Central memory CD8-positive, alpha-beta T cell (primary cell): ENCODE measurements at regions not wholly inside any gene's neighbourhood (a gene's known extent, or its start where the extent isn't known, plus 50 kb on each side); places are given as distances from the start of the nearest gene placed in this dataset.
"Not testable (repeated sequence)": the region's sequence is repeated elsewhere in the genome, so short reads cannot be mapped to it uniquely, and the experiment has no call there.

Experiments used
- ATAC-seq: fragments of 150-1000 bp; cut with Tn5 transposase; replicated peaks from 2 replicates; pipeline ENCODE4 v1.10.0; 2022; ENCODE audit warnings: mild to moderate bottlenecking, moderate FRiP score, moderate number of reproducible peaks; ENCODE audit not compliant: poor library complexity, severe bottlenecking; ENCODE audit errors: extremely low read depth
- DNase-seq, 2 donors: peaks; one replicate each; pipeline ENCODE4 v3.0.0; 2021; ENCODE audit warnings: low spot score in 2 of 2
- H3K27ac Mint-ChIP-seq: one replicate; pipeline ENCODE4 v1.8.0; 2022; ENCODE audit warnings: low read depth, mild to moderate bottlenecking, moderate library complexity, mixed read lengths
- H3K27me3 Mint-ChIP-seq: one replicate; pipeline ENCODE4 v1.8.0; 2022; ENCODE audit warnings: mixed read lengths
- H3K36me3 Mint-ChIP-seq: one replicate; pipeline ENCODE4 v1.8.0; 2022; ENCODE audit warnings: mild to moderate bottlenecking, moderate library complexity, mixed read lengths; ENCODE audit not compliant: insufficient read depth
- H3K4me1 Mint-ChIP-seq: one replicate; pipeline ENCODE4 v1.8.0; 2022; ENCODE audit warnings: mixed read lengths
- H3K4me3 Mint-ChIP-seq: one replicate; pipeline ENCODE4 v1.8.0; 2022; ENCODE audit warnings: mild to moderate bottlenecking, moderate library complexity, mixed read lengths
- H3K9me3 Mint-ChIP-seq: one replicate; pipeline ENCODE4 v1.8.0; 2022; ENCODE audit warnings: mixed read lengths

DNA sequence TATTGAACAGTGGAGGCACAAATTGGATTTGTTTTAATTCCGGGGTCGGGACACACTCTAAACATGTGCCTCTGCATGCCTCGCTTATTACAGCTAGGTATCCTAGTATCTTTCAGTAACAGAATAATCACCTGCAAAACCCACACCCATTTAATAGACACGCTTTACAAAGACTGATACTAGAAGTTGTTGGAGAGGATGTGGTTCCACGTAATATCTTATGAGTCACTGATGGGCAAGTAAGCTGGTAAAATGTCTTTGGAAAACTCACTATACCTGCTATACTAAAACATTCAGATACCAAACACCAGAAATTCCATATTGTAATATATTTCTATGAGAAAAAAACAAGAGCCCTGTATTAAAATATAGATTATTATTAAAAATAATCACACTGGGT lies 84.0 kb downstream of the GGTLC2 start:
- Mint-ChIP-seq H3K27ac (no peak overlapping the region), H3K27me3 (no peaks in the 10 kb centered on the region), H3K4me1 (peaks cover 55% of the 10 kb centered on the region), H3K4me3 (no peak overlapping the region), H3K36me3 (peaks cover 2% of the 10 kb centered on the region), H3K9me3 (peaks cover 6% of the 10 kb centered on the region)
- DNase-seq (no peak), ATAC-seq (peak; percentile 65)

DNA sequence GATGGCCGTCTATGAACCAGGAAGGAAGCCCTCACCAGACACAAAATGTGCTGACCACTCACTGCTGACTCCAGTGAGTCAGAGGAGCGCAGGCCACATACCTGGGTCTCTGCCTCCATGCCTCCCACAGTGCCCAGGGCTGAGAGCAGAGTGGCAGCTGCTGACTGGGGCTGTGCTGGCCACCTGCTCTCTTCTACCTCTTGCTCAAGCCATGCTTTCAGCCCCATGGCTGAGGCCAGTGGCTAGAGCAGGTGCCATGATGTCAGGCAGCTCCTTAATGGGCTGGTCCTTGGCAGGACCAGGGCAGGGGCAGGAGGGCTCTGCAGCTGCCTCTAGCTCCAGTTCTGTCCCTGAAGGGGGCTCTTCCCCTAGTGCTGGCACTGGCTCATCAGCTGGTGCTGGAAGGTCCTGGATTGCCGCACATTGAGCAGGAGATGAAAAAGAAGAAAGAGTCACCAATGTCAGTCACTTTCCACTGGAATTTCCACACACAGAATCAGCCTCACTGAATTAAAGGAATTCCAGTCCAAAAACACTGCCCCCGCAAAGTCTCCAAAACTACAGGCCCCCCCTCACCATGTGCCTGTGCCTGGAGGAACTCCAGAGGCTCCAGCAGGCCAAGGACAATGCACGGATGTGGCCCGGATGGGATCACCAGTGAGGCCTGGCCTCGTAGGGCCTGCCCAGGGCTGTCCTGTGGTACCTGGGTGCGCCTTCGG lies 86.4 kb downstream of the GGTLC2 start:
- H3K9me3 Mint-ChIP-seq, result peaks cover 6% of the 10 kb centered on the region
- H3K27ac Mint-ChIP-seq, result no peak overlapping the region
- no peak overlapping the region for H3K4me3 Mint-ChIP-seq
- no peaks in the 10 kb centered on the region for H3K27me3 Mint-ChIP-seq
- DNase-seq (no peak), ATAC-seq (no peak)
- H3K36me3 Mint-ChIP-seq, result peaks cover 5% of the 10 kb centered on the region
- peaks cover 70% of the 10 kb centered on the region for H3K4me1 Mint-ChIP-seq

DNA sequence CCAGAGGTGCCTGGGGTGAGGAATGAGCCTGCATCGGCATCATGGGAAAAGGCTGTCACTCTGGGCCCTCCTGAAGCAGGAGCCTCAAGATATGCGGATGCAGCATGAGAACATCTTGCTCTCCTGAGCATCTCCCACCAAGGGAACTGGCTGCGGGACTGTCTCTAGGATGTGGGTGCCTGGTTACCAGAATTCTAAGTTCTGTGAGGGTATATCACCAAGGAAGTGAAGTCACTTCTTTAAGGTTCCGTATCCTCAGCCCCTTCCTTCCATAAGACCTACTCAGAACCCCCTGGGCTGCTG lies 86.9 kb downstream of the GGTLC2 start:
- no peak overlapping the region for H3K27ac Mint-ChIP-seq
- no peaks in the 10 kb centered on the region for H3K27me3 Mint-ChIP-seq
- ATAC-seq, result no peak
- no peak overlapping the region for H3K4me3 Mint-ChIP-seq
- peaks cover 5% of the 10 kb centered on the region for H3K36me3 Mint-ChIP-seq
- peaks cover 73% of the 10 kb centered on the region for H3K4me1 Mint-ChIP-seq
- H3K9me3 Mint-ChIP-seq, result peaks cover 6% of the 10 kb centered on the region
- no peak for DNase-seq

DNA sequence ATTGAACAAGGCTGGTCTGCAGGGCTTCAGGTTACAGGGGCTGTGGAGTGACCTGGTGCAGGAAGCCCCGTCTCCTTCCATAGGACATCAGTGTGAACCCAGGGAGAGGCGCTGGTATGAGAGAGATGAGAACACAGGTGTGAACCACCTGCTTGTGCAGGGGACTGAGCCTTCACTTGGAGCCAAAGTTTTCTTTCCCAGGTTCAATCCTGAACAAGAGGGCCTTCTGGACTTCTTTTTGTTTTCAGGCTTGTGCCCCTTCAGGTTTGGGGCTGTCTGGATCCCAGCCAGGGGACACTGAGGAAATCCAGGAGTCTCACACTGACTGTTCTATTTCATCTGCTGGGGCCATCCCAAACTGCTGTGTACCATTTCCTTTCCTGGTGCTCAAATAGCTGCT lies 88.6 kb downstream of the GGTLC2 start:
- Mint-ChIP-seq H3K4me3 (peak overlapping the region; percentile 39), H3K4me1 (peaks cover 73% of the 10 kb centered on the region), H3K27ac (peak overlapping the region; percentile 81)
- not testable (repeated sequence) for DNase-seq, H3K36me3 Mint-ChIP-seq, ATAC-seq, H3K9me3 Mint-ChIP-seq, H3K27me3 Mint-ChIP-seq

DNA sequence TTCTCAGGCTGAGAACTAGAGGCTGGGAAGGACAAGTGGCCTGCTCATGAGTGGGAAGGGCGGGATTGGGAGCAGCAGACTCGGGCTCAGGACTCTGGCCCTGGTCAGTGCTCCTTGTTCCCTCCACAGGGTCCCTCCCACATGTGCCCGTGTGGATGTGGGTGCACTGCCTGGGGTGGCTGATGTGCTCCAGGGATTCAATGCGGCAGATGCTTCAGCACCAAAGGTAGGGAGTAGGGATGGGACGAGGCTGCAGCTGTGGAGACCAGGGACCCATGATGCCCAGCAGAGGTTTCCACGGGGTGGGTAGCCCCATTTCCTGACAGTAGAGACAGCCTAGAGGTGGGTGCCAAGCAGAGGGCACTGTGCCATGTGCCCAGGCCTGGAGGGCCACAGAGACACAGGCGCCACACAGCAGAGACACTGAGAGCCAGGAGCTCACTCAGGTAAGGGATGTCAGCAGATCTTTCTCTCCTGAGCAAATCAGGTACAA lies 89.5 kb downstream of the GGTLC2 start:
- Mint-ChIP-seq H3K4me1 (peaks cover 69% of the 10 kb centered on the region), H3K9me3 (no peaks in the 10 kb centered on the region), H3K36me3 (peaks cover 5% of the 10 kb centered on the region), H3K4me3 (peak overlapping the region; percentile 87), H3K27ac (peak overlapping the region; percentile 93), H3K27me3 (no peaks in the 10 kb centered on the region)
- ATAC-seq, result no peak
- DNase-seq, result no peak

DNA sequence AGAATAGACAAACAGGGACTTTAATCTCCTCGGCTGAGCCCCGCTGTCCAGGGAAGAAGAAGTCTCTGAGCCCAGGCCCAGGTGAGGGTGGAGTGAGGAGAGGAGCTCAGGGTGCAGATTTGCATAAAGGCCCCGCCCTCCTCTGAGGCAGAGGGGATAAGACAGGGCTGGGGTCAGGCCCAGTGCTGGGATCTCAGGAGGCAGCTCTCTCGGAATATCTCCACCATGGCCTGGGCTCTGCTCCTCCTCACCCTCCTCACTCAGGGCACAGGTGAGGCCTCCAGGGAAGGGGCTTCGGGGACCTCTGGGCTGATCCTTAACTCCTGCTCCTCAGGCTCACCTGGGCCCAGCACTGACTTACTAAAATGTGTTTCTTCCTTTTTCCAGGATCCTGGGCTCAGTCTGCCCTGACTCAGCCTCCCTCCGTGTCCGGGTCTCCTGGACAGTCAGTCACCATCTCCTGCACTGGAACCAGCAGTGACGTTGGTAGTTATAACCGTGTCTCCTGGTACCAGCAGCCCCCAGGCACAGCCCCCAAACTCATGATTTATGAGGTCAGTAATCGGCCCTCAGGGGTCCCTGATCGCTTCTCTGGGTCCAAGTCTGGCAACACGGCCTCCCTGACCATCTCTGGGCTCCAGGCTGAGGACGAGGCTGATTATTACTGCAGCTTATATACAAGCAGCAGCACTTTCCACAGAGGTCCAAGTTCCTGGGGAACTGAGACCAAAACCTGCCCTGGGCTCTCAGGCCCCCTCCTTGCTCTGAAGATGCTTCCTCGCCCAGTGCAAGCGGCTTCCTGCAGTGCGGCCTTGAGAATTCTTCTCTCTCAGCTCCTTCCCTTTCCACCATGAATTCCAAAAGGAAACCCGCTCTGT lies 90.2 kb downstream of the GGTLC2 start:
- not testable (repeated sequence) for H3K36me3 Mint-ChIP-seq, DNase-seq, H3K27me3 Mint-ChIP-seq, H3K9me3 Mint-ChIP-seq, ATAC-seq
- Mint-ChIP-seq H3K27ac (peak overlapping the region; percentile 93), H3K4me3 (peak overlapping the region; percentile 87), H3K4me1 (peaks cover 68% of the 10 kb centered on the region)

DNA sequence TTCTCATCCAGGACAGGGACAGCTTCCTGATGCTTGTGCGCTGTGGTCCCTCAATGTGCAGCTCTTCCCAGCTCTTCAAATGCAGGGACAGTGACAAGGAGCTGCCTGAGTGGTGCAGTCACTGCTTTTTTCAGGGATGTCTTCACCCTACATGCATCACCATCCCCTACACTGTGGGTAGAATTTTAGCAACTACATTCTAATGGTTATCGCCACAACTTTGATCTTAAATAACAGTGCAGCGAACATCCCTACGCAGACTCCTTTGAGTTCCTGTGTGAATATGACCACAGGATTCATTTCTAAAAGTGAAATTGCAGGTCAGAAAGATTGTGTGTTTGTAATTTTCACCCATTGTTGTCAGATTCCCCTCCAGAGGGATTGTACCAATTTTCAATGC lies 90.9 kb downstream of the GGTLC2 start:
- H3K9me3 Mint-ChIP-seq, DNase-seq, H3K27me3 Mint-ChIP-seq, H3K36me3 Mint-ChIP-seq: not testable (repeated sequence)
- Mint-ChIP-seq H3K27ac (peak overlapping the region; percentile 93), H3K4me3 (peak overlapping the region; percentile 87), H3K4me1 (peaks cover 67% of the 10 kb centered on the region)
- ATAC-seq, result peak; percentile 86

DNA sequence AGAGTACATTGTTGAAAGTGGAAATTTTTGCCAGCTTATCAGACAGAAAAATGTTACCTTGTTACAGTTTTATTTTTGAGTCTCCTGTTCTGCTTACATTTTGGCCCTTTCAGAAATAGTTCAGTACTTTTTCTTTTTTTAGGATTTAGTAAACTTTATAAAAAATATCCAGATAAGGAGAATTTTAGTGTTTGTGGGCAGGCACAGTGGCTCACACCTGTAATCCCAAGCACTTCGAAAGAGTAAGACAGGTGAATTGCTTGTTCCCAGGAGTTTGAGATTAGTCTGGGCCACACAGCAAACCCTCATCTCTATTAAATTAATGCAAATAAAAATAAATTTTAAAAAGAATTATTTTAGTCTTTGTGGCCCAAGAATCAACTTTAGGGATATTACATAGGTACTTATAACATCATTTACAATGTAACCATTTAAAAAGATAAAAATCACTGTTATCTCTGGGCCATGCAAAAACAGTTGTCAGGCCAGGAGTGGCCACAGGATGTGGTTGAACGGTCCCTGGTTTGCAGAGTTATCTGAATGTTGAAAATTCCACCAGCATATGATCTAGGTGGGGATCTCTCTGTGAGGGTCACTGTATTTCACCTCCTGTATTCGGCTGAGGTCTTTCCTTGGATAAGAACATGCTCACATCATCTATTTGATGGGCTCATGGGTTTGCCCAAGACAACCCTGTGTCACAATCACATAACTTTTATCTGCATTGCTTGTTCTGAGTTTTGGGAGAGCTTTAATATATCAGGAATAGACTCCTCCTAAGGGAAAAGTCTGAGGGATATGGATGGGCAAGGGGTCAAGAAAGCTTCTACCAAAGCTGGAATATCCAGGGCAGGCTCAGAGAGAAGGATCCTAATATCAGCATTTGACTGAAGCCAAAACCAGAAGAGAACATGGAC lies 91.5 kb downstream of the GGTLC2 start:
- Mint-ChIP-seq H3K9me3 (no peaks in the 10 kb centered on the region), H3K27ac (peak overlapping the region; percentile 93), H3K27me3 (no peaks in the 10 kb centered on the region), H3K4me3 (peak overlapping the region; percentile 87), H3K36me3 (peaks cover 3% of the 10 kb centered on the region), H3K4me1 (peaks cover 63% of the 10 kb centered on the region)
- ATAC-seq (no peak), DNase-seq (no peak)

DNA sequence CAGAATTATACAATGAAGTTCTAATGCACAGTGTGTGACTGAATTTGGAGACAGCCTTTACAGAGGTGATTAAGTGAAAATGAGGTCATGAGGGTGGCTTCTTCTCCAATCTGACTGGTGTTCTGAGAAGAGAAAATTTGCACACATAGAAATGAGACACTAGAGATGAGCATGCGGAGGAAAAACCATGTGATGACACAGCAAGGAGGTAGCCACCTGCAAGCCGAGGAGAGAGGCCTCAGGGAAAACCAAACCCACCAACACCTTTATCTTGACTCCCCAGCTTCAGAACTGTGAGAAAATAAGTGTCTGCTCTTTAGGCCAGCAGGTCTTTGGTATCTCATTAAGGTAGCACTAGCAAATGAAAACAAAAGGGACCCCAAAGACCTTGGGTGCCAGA lies 93.2 kb downstream of the GGTLC2 start:
- peak overlapping the region; percentile 49 for H3K27ac Mint-ChIP-seq
- DNase-seq (no peak), ATAC-seq (no peak)
- no peaks in the 10 kb centered on the region for H3K9me3 Mint-ChIP-seq
- peaks cover 3% of the 10 kb centered on the region for H3K36me3 Mint-ChIP-seq
- no peaks in the 10 kb centered on the region for H3K27me3 Mint-ChIP-seq
- peak overlapping the region; percentile 39 for H3K4me3 Mint-ChIP-seq
- H3K4me1 Mint-ChIP-seq, result peaks cover 60% of the 10 kb centered on the region

DNA sequence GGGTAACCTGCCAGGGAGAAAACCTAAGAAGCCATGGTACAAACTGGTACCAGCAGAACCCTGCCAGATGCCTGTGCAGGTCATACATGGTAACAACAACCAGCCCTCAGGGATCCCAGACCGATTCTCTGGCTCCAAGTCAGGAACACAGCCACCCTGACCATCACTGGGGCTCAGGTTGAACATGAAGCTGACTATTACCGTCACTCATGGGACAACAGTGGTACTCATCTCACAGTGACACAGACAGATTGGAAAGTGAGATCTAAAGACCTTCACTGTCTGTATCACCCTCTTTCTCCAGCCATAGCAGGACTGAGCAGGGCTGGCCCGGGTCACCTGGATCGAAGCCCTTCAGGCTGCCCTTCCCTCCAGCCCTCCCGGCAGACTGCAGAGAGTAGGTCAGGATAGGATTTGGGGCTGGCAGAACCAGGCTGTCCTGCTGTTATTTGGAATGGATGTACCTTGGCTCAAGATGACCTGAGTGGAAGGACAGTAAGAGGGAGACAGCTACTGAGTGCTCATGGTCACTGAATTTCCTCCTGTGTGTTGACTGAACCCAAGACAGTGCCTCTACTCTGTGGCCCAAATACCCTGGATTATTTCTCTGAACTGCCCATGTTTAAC lies 94.7 kb downstream of the GGTLC2 start:
- peaks cover 3% of the 10 kb centered on the region for H3K36me3 Mint-ChIP-seq
- H3K4me1 Mint-ChIP-seq, result peaks cover 54% of the 10 kb centered on the region
- no peaks in the 10 kb centered on the region for H3K27me3 Mint-ChIP-seq
- no peaks in the 10 kb centered on the region for H3K9me3 Mint-ChIP-seq
- H3K27ac Mint-ChIP-seq, result peak overlapping the region; percentile 32
- H3K4me3 Mint-ChIP-seq, result no peak overlapping the region
- ATAC-seq (no peak), DNase-seq (no peak)

DNA sequence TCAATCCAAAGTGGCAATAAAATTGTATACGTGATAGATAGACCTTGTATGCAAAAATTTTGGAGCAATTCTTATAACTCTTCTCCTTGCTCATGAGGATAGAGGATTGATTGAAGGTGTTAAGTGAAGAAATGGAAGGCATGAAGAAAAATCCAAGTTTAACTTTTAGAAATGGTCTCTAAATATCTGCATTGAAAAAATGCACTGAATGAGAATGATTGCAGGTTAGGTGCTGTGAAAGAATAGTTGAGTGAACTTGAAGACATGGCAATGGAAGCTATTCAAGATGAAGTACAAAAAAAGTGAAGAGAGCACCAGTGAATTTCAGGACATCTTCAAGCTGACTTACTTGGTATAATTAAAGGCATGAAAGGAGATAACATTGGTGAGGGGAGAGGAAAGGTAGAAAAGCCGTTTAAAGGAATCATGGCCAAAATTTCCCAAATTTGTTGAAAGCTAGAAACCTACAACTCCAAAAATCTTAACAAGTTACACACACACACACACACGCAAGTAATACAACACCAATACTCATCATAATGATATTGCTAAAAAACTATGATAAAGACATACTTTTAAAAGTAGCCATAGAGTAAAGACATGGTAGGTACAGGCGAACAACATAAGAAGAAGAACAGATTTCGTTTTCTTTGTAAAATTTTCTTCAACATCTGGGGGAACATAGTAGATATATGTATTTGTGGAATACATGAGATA lies 96.3 kb downstream of the GGTLC2 start:
- ATAC-seq (no peak), DNase-seq (no peak)
- H3K27me3 Mint-ChIP-seq, result no peaks in the 10 kb centered on the region
- H3K4me1 Mint-ChIP-seq, result peaks cover 43% of the 10 kb centered on the region
- H3K9me3 Mint-ChIP-seq, result no peaks in the 10 kb centered on the region
- no peaks in the 10 kb centered on the region for H3K36me3 Mint-ChIP-seq
- H3K27ac Mint-ChIP-seq, result no peak overlapping the region
- H3K4me3 Mint-ChIP-seq, result no peak overlapping the region
